Esophagus muscularis mucosa (tissue), 4 donors: ENCODE measurements at regions not wholly inside any gene's neighbourhood (a gene's known extent, or its start where the extent isn't known, plus 50 kb on each side); places are given as distances from the start of the nearest gene placed in this dataset.

ENCODE experiments used
- DNase-seq: peaks from one replicate; pipeline ENCODE4 v3.0.0-alpha.2; 2017; ENCODE audit errors: extremely low spot score
- H3K27ac ChIP-seq, 4 donors: fragments of 200-600 bp; sonication (generic); replicated peaks in 1 of 4; 1 replicate in 3 of 4; 2 replicates in 1 of 4; pipeline ENCODE4 v1.5.1; 2016 to 2019; ENCODE audit warnings: mild to moderate bottlenecking in 1 of 4
- H3K27me3 ChIP-seq, 4 donors: fragments of 200-600 bp; sonication (generic); one replicate each; pipeline versions ENCODE4 v1.5.1 to v1.6.0; 2016 to 2019
- H3K36me3 ChIP-seq, 4 donors: fragments of 200-600 bp; sonication (generic); one replicate each; pipeline ENCODE4 v1.5.1; 2016 to 2019
- H3K4me1 ChIP-seq, 4 donors: fragments of 200-600 bp; sonication (generic); one replicate each; pipeline ENCODE4 v1.5.1; 2016 to 2019
- H3K4me3 ChIP-seq, 4 donors: fragments of 200-600 bp; sonication (generic); 1 replicate in 2 of 4; 2 replicates in 2 of 4; pipeline ENCODE4 v1.5.1; 2016 to 2019; ENCODE audit warnings: mild to moderate bottlenecking in 4 of 4, moderate library complexity in 1 of 4
- H3K9me3 ChIP-seq, 4 donors: fragments of 200-600 bp; sonication (generic); 1 replicate in 3 of 4; 2 replicates in 1 of 4; pipeline ENCODE4 v1.5.1; 2016 to 2019
- EP300 ChIP-seq: sonication (generic); formaldehyde crosslinking; IDR thresholded peaks from one replicate; pipeline ENCODE4 v1.6.1; 2017; ENCODE audit warnings: antibody characterized with exemption
- POLR2A ChIP-seq: fragments of 450-650 bp; IDR thresholded peaks from one replicate; pipeline ENCODE4 v1.6.1; 2017; ENCODE audit warnings: antibody characterized with exemption, moderate library complexity, mild to moderate bottlenecking, low read depth
- POLR2AphosphoS5 ChIP-seq, 2 donors: sonication (generic); formaldehyde crosslinking; IDR thresholded peaks; one replicate each; pipeline ENCODE4 v1.6.1; 2017; ENCODE audit warnings: antibody characterized with exemption in 2 of 2
- WGBS: methylation state at CpG from one replicate; pipeline ENCODE4 v1.1.5; 2018; 5-methylcytosine and 5-hydroxymethylcytosine counted together
- intact Hi-C: fragments of 100-400 bp; cut with DNase I; formaldehyde crosslinking; loops from one replicate; pipeline ENCODE4 v1.15.1; 2023
- TF ChIP-seq, protein P1 (sequence below), 3 experiments: fragments of 200-600 bp in 2 of 3; fragments of 450-650 bp in 1 of 3; sonication (generic) in 2 of 3; IDR thresholded peaks; one replicate each; pipeline ENCODE4 v1.5.1; 2017 to 2019; ENCODE audit warnings: antibody characterized with exemption in 3 of 3, mild to moderate bottlenecking in 2 of 3, moderate library complexity in 1 of 3

DNA sequence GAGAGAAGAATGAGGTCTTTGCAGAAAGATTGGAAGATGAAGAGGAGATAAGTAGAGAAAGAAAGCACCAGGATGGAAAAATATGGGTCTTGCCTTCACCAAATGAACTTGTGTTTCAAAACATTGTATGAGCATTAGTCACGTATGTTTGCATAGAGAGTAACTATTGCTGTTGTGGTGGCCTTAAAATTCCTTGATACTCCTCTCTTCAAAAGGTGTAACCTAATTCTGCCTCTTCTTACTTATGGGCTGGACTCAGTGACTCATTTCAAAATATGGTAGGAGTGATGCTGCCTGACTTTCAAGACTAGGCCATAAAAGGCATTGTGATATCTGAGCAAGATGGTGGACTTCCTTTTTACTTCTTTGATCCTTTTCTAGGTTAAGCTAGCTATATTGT, 228.7 kb upstream of the ZNF385D start:
- 83% methylated on average over 1 of the region's 1 CpG for WGBS
- DNase-seq = no peak
- no peaks in the 10 kb centered on the region for H3K9me3 ChIP-seq
- TF ChIP-seq EP300 = no peak
- no peak overlapping the region for H3K4me3 ChIP-seq
- no peaks in the 10 kb centered on the region for H3K4me1 ChIP-seq
- H3K27ac ChIP-seq = no peak overlapping the region
- H3K27me3 ChIP-seq = no peaks in the 10 kb centered on the region
- intact Hi-C loops = no loop called here
- H3K36me3 ChIP-seq = no peaks in the 10 kb centered on the region

DNA sequence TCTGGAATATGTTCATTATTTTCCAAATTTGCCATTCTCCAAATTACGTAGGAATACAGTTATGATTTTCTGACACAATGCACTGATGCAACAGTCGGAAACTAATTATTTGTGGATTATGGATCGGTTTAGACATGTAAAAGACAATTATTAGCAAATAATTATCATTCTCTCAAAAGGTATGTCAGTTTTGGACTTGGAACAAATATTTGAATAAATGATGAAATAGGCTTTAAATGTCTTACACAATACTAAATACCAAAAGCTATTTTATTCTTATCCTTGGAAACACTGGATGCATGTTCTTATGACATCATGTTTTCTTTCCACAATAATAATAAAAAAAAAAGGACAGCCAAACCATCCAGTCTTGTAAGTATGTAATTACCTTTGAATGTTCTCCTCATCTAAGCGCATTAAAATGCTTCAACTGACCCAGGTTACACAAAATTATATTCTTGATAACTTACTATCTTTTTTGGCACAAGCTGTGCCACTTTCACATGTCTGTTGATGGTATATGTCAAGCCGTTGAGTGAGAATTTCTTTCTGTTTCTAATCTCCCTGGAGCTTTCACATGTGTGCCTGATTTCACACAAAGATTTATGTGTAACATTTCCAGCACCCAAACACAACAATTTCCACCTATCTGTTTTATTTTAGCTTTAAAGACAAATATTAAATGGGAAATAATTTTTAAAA, 238.5 kb upstream of the ZNF385D start:
- Histone ChIP-seq H3K4me3 (no peak overlapping the region), H3K27me3 (no peaks in the 10 kb centered on the region), H3K4me1 (no peaks in the 10 kb centered on the region), H3K9me3 (no peaks in the 10 kb centered on the region), H3K27ac (no peak overlapping the region), H3K36me3 (no peaks in the 10 kb centered on the region)
- WGBS = 71% methylated on average over 5 of the region's 5 CpGs
- TF ChIP-seq, protein P1, sequence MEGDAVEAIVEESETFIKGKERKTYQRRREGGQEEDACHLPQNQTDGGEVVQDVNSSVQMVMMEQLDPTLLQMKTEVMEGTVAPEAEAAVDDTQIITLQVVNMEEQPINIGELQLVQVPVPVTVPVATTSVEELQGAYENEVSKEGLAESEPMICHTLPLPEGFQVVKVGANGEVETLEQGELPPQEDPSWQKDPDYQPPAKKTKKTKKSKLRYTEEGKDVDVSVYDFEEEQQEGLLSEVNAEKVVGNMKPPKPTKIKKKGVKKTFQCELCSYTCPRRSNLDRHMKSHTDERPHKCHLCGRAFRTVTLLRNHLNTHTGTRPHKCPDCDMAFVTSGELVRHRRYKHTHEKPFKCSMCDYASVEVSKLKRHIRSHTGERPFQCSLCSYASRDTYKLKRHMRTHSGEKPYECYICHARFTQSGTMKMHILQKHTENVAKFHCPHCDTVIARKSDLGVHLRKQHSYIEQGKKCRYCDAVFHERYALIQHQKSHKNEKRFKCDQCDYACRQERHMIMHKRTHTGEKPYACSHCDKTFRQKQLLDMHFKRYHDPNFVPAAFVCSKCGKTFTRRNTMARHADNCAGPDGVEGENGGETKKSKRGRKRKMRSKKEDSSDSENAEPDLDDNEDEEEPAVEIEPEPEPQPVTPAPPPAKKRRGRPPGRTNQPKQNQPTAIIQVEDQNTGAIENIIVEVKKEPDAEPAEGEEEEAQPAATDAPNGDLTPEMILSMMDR (IDR thresholded peaks at IDR 0.05) = no peak
- TF ChIP-seq POLR2AphosphoS5 (IDR thresholded peaks at IDR 0.05) (no peak), POLR2A (no peak), EP300 (no peak)
- DNase-seq = no peak
- intact Hi-C loops = no loop called here

DNA sequence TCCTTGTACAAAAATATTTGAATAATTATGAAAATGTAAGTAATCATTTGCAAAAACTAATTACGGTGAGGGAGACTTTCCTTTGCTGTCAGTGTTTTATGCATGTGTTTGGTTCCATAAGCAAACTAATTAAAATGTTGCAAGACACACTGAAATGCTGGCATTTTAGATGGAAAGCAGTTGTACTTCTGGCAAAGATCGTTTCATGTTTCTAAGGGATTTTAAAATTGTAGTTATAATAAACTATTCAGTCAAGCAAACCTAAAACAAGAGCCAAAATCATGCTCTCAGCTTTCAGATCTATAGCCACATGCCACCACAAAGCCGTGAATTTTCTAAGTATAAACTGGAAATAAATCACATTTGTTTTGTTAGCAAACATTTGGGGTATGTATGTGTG, 240.1 kb upstream of the ZNF385D start:
- Histone ChIP-seq H3K4me1 (no peaks in the 10 kb centered on the region), H3K4me3 (no peak overlapping the region), H3K27ac (no peak overlapping the region), H3K27me3 (no peaks in the 10 kb centered on the region), H3K36me3 (no peaks in the 10 kb centered on the region), H3K9me3 (no peaks in the 10 kb centered on the region)
- intact Hi-C loops = no loop called here
- WGBS = 55% methylated on average over 3 of the region's 3 CpGs
- no peak for TF ChIP-seq POLR2AphosphoS5 (IDR thresholded peaks at IDR 0.05)
- TF ChIP-seq, protein P1 (IDR thresholded peaks at IDR 0.05) = no peak
- TF ChIP-seq EP300 = no peak
- no peak for TF ChIP-seq POLR2A
- no peak for DNase-seq

DNA sequence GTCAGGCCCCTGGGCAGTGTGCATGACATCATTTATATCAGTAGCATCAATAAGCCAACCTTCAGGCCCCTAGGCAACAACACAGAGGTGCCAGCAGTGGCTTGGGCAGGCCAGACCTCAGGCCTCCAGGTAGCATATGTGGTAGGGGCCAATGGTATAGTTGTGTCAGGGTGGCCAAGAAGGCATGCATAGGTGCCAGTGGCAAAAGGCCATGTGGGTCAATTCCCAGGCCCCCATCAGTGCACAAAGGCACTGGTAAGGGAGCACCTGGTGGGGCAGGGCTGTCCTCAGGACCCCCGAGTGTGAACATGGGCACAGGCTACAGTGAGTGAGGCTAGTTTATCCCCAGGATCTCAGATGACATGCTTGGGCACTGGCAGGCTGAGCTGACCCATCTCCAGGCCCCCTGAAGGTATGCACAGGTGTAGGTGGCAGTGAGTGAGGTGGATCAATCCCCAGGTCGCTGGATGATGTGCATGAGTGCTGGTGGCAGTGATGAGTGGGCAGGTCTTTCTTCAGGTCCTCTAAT, 244.1 kb upstream of the ZNF385D start:
- DNase-seq = no peak
- TF ChIP-seq, protein P1 (IDR thresholded peaks at IDR 0.05) = no peak
- TF ChIP-seq POLR2AphosphoS5 (IDR thresholded peaks at IDR 0.05) = no peak
- TF ChIP-seq POLR2A = no peak
- TF ChIP-seq EP300 = no peak
- Histone ChIP-seq H3K4me1 (no peaks in the 10 kb centered on the region), H3K4me3 (no peak overlapping the region), H3K9me3 (no peaks in the 10 kb centered on the region), H3K27ac (no peak overlapping the region), H3K27me3 (no peaks in the 10 kb centered on the region), H3K36me3 (no peaks in the 10 kb centered on the region)
- WGBS = 40% methylated on average over 1 of the region's 2 CpGs
- intact Hi-C loops = no loop called here

DNA sequence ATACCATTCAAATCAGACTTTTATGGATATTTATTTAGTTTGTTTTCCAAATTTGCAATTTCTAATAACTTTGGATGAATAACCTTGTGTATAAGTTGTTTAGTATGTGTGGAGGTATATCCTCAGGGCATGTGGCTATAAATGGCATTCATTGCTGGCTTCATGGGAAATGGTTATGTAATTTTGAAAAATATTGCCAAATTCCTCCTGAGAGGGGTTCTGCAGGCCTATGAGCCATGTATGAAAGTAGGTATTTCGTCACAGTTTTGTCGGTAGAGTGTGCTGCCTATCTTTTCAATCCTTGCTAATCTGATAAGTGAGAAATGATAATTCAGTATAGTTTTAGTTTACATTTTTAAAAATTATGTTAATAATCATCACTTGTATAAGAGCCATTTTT, 256.4 kb upstream of the ZNF385D start:
- no peak for DNase-seq
- no peaks in the 10 kb centered on the region for H3K27me3 ChIP-seq
- H3K27ac ChIP-seq = no peak overlapping the region
- TF ChIP-seq, protein P1 (IDR thresholded peaks at IDR 0.05) = no peak
- TF ChIP-seq POLR2AphosphoS5 (IDR thresholded peaks at IDR 0.05) = no peak
- no peaks in the 10 kb centered on the region for H3K36me3 ChIP-seq
- intact Hi-C loops = no loop called here
- no peaks in the 10 kb centered on the region for H3K9me3 ChIP-seq
- H3K4me3 ChIP-seq = no peak overlapping the region
- 82% methylated on average over 2 of the region's 2 CpGs for WGBS
- peaks cover 0 to under 1% (median 0%) of the 10 kb centered on the region in 4 donors for H3K4me1 ChIP-seq
